Fibroblast of villous mesenchyme (primary cell): ENCODE measurements at regions not wholly inside any gene's neighbourhood (a gene's known extent, or its start where the extent isn't known, plus 50 kb on each side); places are given as distances from the start of the nearest gene placed in this dataset.

ENCODE experiments used
- DNase-seq: peaks from one replicate; pipeline ENCODE4 v3.0.0-alpha.2; 2010; ENCODE audit warnings: low read depth
- H3K4me3 ChIP-seq: 2 replicates; pipeline ENCODE4 v1.5.1; 2011; ENCODE audit warnings: low read depth, mild to moderate bottlenecking, low read length
- CTCF ChIP-seq: IDR thresholded peaks from 2 replicates; pipeline ENCODE4 v1.5.1; 2012; ENCODE audit warnings: low read depth, mild to moderate bottlenecking, low read length; ENCODE audit not compliant: insufficient read depth

DNA sequence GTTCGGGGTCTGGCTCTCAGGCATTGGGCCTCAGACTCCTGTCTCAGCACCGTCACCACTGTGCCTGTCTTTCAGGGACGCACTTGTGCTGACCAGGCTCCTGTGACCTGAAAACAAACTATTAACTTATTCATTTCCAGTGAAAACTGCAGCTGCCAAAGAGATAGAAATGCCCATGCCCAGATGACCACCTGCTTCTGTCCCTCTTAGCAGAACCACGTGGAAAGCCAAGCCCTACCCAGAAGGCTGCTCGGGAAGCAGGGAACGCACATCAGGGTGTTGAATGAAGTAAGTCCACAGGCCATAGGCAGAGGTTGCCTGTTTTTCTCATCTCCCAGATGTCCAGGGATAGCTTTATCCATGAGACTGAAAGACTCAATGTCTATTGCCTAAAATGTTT lies 219.3 kb downstream of the EBLN2 start:
- TF ChIP-seq CTCF: no peak
- no peak for DNase-seq
- no peak overlapping the region for H3K4me3 ChIP-seq

DNA sequence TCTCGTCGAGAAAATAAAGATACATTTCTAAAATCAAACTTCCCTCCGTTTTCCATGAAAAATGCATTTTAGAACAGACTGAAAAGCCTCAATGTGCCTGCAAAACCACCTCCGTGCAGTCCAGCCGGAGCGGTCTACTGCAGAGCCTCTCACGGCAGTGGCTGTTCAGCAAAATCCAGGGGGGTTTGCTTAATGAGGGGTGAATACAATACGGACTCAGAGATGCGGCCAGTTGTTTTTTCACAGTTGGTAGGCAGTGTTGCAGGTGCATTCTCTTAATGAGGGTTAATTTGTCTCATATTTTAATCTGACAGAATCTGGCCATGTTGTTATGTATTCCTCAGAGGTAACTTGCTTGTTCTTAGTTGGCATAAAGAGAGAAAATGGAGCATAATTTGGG lies 223.0 kb downstream of the EBLN2 start:
- DNase-seq: no peak
- H3K4me3 ChIP-seq: no peak overlapping the region
- TF ChIP-seq CTCF: no peak

DNA sequence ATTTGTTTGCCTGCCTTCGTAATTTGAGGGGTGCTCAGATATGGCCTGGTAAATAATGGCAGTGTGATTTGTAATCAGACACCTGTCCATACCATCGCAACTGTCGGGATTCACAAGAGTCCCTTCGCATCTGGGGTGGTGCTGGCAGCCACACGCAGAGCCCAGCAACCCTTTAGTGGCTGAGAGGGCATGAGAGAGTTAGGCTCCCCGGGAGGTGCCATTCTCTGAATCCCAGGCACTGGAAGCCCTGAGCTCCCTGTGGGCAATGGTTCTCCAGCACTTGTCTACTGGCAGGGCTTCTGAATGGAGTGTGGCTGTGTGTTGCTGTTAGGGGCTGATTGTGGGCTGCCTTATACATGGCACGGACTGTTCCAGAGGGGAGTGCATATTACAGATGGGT lies 230.1 kb downstream of the EBLN2 start:
- no peak overlapping the region for H3K4me3 ChIP-seq
- TF ChIP-seq CTCF: no peak
- DNase-seq: no peak

DNA sequence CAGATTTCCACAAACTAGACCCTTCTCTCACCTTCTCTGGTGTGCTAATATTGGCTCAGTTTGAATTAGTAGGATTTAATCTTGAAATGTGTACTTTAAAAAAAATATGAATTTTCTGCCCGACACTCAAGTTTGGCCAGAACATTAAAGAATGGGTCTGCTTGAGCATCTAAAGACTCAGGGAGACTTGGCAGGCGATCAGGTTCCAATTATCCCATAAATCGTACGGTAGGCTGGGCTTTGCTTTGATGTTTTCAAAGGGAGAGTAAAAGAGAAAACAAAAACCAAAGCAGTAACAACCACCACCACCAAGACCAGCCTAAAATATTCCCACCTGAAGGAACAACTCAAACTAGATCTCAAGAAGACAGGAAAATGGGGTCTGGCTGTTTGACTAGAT lies 230.8 kb downstream of the EBLN2 start:
- TF ChIP-seq CTCF: no peak
- H3K4me3 ChIP-seq: no peak overlapping the region
- no peak for DNase-seq

DNA sequence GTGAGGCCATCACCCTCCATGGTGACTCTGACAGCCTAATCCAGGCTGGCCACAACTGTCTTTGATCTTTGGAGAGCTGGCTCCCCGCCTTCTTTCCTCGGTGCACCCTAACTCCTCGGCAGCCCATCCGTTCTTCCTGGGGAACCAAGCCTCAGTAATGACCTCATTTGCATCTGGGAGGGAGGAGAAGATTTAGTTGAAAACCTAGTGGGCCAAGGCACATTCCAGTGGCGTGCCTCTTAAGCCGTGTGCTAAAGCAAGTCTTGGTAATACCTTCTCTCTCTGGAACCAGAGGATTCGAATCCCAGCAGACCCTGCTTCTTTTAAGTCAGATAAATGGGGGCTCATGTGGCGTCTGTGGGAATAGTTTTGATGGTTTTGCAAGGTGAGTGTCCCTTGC lies 233.1 kb downstream of the EBLN2 start:
- no peak for DNase-seq
- no peak overlapping the region for H3K4me3 ChIP-seq
- TF ChIP-seq CTCF: no peak

DNA sequence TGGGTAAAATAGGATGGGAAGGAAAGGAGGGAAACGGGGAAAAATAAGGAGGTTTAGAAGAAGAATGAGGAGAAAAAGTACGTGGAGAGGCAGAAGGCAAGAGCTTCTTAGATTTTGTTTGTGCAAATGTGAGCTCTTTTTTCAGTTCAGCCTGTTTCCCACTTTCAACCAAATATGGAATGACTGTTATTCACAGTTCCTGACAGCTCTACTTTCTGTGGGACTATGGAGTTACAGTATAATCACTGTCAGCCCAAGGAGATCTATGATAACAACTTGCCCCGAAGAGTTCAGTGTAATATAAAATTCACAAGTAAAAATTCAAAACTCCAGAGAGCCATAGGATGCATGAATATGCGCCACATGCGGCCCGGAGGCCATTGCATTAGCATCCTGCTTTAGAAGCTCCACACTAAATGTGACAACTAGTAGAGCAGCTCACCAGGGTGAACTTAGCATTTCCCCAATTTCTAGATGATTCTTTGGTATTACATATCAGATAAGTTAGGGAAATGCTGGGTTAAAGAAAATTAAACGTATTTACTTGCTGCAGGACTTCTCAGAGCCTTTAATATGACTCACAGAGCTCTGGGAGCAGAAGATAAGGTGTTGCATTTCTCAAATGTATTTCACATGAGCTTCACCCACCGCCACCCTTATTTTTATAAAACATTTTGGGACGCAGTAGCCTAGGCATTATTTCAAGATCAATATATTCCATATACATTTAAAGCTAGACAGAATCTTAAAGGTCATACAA lies 234.6 kb downstream of the EBLN2 start:
- no peak for TF ChIP-seq CTCF
- DNase-seq: no peak
- no peak overlapping the region for H3K4me3 ChIP-seq

- H3K4me3 ChIP-seq: no peak overlapping the region
- no peak for DNase-seq
- TF ChIP-seq CTCF: no peak
These were observed 235.4 kb downstream of the EBLN2 start for GRCh38 chr3:73296859-73297258.
